ENCODE measurements at regions not wholly inside any gene's neighbourhood (a gene's known extent, or its start where the extent isn't known, plus 50 kb on each side); places are given as distances from the start of the nearest gene placed in this dataset.

GRCh38 chr14:106787626-106788025 lies 1261.2 kb downstream of the TMEM121 start:
- H3K79me2 ChIP-seq (ENCODE audit: control insufficient read depth in 1 of 2, insufficient read depth in 2 of 2, low read length in 2 of 2): no peaks in the 10 kb centered on the region
- H4K5ac ChIP-seq (ENCODE audit: insufficient read length, low read depth, low read length): no peak overlapping the region
- no peak overlapping the region for H3K56ac ChIP-seq (replicated peaks; ENCODE audit: insufficient read length, low read depth, low read length)
- H3K27ac ChIP-seq (ENCODE audit: low read depth, low read length): no peak overlapping the region
- H3K23me2 ChIP-seq (ENCODE audit: low read depth, low read length): no peaks in the 10 kb centered on the region
- H3K36me3 ChIP-seq (ENCODE audit: control insufficient read depth in 2 of 4, insufficient read depth in 4 of 4, low read length in 3 of 4): no peaks in the 10 kb centered on the region
- no peak overlapping the region for H2BK20ac ChIP-seq (ENCODE audit: low read length)
- CTCF ChIA-PET (ENCODE audit: partially characterized antibody): no interaction called here
- peaks cover 61 to 77% of the 10 kb centered on the region in 2 experiments for H3K9me3 ChIP-seq (ENCODE audit: insufficient read depth in 2 of 2, low read depth in 1 of 2, low read length in 1 of 2)
- H2BK15ac ChIP-seq (ENCODE audit: low read length): no peak overlapping the region
- no peak overlapping the region for H2AK5ac ChIP-seq (ENCODE audit: low read depth, low read length)
- no peaks in the 10 kb centered on the region for H3K4me1 ChIP-seq (replicated peaks in 1 of 4; ENCODE audit: control insufficient read depth in 3 of 4, insufficient read depth in 4 of 4, low read length in 3 of 4)
- H3K4me3 ChIP-seq (ENCODE audit: extremely low read depth in 1 of 4, insufficient read depth in 2 of 4, low read depth in 3 of 4, low read length in 4 of 4): no peak overlapping the region
- H4K91ac ChIP-seq (replicated peaks; ENCODE audit: insufficient read length, low read length): no peak overlapping the region
- H3K4me2 ChIP-seq (ENCODE audit: insufficient read depth in 1 of 2, low read depth in 2 of 2, low read length in 2 of 2): no peak overlapping the region
- TF ChIP-seq FOSL1 (IDR thresholded peaks at IDR 0.05; ENCODE audit: insufficient read depth, low read depth, low read length) (no peak), USF2 (IDR thresholded peaks at IDR 0.05; ENCODE audit: low read length) (no peak), RFX5 (IDR thresholded peaks at IDR 0.05; ENCODE audit: borderline replicate concordance, low read depth, low read length) (no peak), SIX5 (IDR thresholded peaks at IDR 0.05; ENCODE audit: low read depth, low read length) (no peak), SAP30 (IDR thresholded peaks at IDR 0.05; ENCODE audit: insufficient read depth, insufficient replicate concordance, low read length) (no peak), EZH2 (IDR thresholded peaks at IDR 0.05; ENCODE audit: low read depth, low read length, severe bottlenecking) (no peak)
- no peak overlapping the region for H3K18ac ChIP-seq (ENCODE audit: extremely low read depth, low read length)
- no peaks in the 10 kb centered on the region for H3K27me3 ChIP-seq (replicated peaks in 1 of 4; ENCODE audit: control insufficient read depth in 3 of 4, extremely low read depth in 1 of 4, insufficient read depth in 3 of 4, low read length in 3 of 4)
- H2BK12ac ChIP-seq (ENCODE audit: low read depth, low read length): no peak overlapping the region
- no peak overlapping the region for H2AFZ ChIP-seq (ENCODE audit: low read length)
- no peak overlapping the region for H3K23ac ChIP-seq (ENCODE audit: insufficient read length)
- H4K20me1 ChIP-seq (replicated peaks in 1 of 2; ENCODE audit: control insufficient read depth in 1 of 2, insufficient read depth in 2 of 2, low read length in 2 of 2): no peaks in the 10 kb centered on the region
- FAIRE-seq (no peak), DNase-seq (ENCODE audit: low read depth in 1 of 2, low spot score in 2 of 2) (no peak)
- POLR2A ChIA-PET (ENCODE audit: partially characterized antibody): no interaction called here
- 46% methylated on average over 2 of the region's 2 CpGs; no CpG with 5 or more reads in 1 of the 2 experiments for WGBS, 2 experiments (ENCODE audit: extremely low coverage in 1 of 2, insufficient coverage in 1 of 2, insufficient read length in 1 of 2, insufficient replicate concordance in 2 of 2, low coverage in 1 of 2, low lambda C conversion rate in 2 of 2, missing lambda C conversion rate in 1 of 2)
- H3K4ac ChIP-seq (replicated peaks; ENCODE audit: insufficient read length, low read depth, low read length): no peak overlapping the region
- H3K9ac ChIP-seq (replicated peaks in 1 of 4; ENCODE audit: extremely low read depth in 1 of 4, low read depth in 3 of 4, low read length in 3 of 4): no peak overlapping the region
- H4K8ac ChIP-seq (ENCODE audit: extremely low read depth, insufficient read depth, low read length): no peak overlapping the region
- H3K14ac ChIP-seq (ENCODE audit: insufficient read length): no peak overlapping the region
- H2BK120ac ChIP-seq (replicated peaks; ENCODE audit: low read depth, low read length): no peak overlapping the region
- H3K79me1 ChIP-seq (ENCODE audit: low read depth, low read length): no peaks in the 10 kb centered on the region
- no peak overlapping the region for H2BK5ac ChIP-seq (ENCODE audit: low read depth, low read length)

All from H1 (cell line).